ENCODE measurements at regions not wholly inside any gene's neighbourhood (a gene's known extent, or its start where the extent isn't known, plus 50 kb on each side); places are given as distances from the start of the nearest gene placed in this dataset.

GRCh38 chr11:30724274-30724673, 138.1 kb upstream of the MPPED2 start:
- no peak for TF ChIP-seq CTCF (IDR thresholded peaks at IDR 0.05 in 2 of 3, conservative IDR thresholded peaks at IDR 0.05 in 1 of 3; ENCODE audit: control insufficient read depth in 2 of 3, extremely low read depth in 1 of 3, insufficient read depth in 1 of 3, low read depth in 3 of 3, low read length in 3 of 3)
- TF ChIP-seq CREM (IDR thresholded peaks at IDR 0.05; ENCODE audit: low read depth): no peak
- no peak for TF ChIP-seq EZH2 (IDR thresholded peaks at IDR 0.05; ENCODE audit: borderline replicate concordance, control insufficient read depth, low read depth, low read length)
- TF ChIP-seq ATF3 (IDR thresholded peaks at IDR 0.05; ENCODE audit: borderline replicate concordance, extremely low read depth, low read depth, low read length): no peak
- no peak for TF ChIP-seq RFX5 (IDR thresholded peaks at IDR 0.05; ENCODE audit: low read depth, low read length)

All from GM12878 (cell line).